Umbilical cord (tissue), 1 donor: ENCODE measurements at regions not wholly inside any gene's neighbourhood (a gene's known extent, or its start where the extent isn't known, plus 50 kb on each side); places are given as distances from the start of the nearest gene placed in this dataset.
"Not testable (repeated sequence)": the region's sequence is repeated elsewhere in the genome, so short reads cannot be mapped to it uniquely, and the experiment has no call there.

Experiments
- DNase-seq: peaks from one replicate; pipeline ENCODE4 v3.0.0-alpha.2; 2015; ENCODE audit warnings: low spot score

GRCh38 chr11:130979386-130979972 lies 63.2 kb upstream of the SNX19 start:
- DNase-seq, result no peak

DNA sequence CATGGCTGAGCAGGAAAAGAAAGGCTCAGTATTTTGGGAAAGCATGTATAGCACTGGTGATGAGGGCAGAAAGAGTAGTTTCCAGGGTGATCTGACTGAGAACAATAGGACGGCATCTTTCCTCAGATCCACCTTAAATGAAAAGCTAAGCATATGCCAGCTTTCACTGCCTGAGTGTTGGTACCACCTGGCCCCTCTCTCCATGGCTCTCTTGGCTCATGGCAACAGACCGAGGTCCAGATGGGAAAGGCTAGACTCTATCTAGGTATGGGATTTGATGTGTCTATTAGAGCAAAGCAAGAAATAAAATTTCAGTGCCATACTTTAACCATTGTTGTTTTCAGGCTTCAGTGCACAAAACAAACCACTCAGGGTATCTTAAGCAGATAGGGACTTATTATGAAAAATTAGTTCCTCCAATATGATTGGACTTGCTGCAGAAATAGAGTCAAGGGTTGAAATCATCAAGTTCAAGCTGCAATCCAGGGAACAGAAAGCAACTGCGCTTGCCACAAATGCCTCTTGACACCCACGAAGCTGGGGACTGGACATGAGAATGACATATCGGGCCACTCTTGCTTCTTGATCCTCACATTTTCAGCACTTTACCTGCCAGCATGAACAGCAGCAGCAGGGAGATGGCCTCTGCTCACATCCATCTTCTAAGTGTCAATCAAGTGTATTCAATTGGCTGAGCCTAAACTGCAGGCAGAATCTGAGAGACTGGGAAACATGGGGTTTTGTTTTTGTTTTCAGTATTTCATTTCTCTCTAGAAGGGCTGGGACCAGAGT lies 64.0 kb upstream of the SNX19 start:
- no peak for DNase-seq

DNA sequence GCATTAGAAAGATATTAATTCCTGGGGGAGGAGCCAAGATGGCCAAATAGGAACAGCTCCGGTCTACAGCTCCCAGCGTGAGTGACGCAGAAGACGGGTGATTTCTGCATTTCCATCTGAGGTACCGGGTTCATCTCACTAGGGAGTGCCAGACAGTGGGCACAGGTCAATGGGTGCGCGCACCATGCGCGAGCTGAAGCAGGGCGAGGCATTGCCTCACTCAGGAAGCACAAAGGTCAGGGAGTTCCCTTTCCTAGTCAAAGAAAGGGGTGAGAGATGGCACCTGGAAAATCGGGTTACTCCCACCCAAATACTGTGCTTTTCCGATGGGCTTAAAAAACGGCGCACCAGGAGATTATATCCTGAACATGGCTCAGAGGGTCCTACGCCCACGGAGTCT lies 68.0 kb upstream of the SNX19 start:
- DNase-seq, result not testable (repeated sequence)

GRCh38 chr11:130992788-130993187 lies 76.5 kb upstream of the SNX19 start:
- DNase-seq, result no peak

DNA sequence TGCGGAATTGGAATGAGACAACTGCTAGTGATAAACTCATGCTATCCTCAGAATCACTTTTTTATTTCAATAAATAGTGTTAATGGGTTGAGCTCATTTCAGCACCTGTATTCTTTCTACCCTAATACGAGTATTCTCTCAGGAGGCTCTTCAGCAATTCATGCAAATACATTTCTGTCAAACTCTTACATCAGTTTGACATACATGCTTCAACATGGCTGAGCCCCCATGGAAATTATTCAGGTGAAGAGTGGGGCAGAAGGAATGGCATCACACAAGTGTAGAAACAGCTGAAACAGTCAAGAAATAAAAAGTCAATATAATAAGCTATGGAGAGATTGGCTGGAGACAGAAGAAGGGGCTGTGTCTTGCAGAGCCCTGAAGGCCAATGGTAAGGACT lies 77.8 kb upstream of the SNX19 start:
- DNase-seq, result no peak

- DNase-seq, result no peak
Observed at GRCh38 chr11:130995266-130995665, 79.0 kb upstream of the SNX19 start.

GRCh38 chr11:130997278-130997677 lies 81.0 kb upstream of the SNX19 start:
- no peak for DNase-seq

DNA sequence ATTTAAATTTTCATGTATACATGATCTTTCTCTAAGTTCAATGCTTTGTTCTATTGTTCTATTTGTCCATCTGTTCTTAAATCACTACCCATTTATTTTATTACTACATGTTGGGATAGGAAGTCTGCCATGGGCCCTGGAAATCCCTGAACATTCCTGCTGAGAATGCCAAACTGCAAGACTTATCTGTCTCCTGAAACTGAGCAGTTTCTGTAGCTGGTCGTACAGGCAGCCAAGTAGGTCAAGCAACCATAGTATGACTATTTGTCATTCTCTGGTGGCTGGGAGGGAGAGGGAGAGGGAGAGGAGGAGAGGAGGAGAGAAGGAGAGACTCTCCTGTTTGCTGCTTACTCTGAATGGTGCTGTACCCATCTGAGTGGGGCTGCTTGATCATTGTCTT lies 82.8 kb upstream of the SNX19 start:
- peak; percentile 4 for DNase-seq

- no peak for DNase-seq
Observed at GRCh38 chr11:130999992-131000770, 83.9 kb upstream of the SNX19 start.

DNA sequence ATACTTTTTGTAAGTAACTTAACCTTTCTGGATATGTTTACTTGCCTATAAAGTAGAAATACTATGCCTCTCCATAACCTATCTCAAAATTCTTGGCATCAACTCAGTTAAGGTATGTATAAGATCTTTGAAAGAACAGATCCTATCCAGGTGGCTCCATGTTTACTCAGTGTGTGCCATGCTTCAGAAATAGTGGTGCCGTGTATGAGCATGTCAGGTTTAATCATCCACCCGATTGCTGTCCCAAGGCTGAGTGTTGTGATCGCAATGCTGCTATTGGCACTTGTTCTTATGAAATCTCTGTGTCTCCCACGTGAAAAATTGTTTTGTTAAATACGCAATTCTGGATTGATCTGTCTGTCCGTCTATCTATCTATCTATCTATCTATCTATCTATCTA lies 85.9 kb upstream of the SNX19 start:
- DNase-seq, result no peak

- no peak for DNase-seq
Observed at GRCh38 chr11:131005829-131006228, 89.5 kb upstream of the SNX19 start.

GRCh38 chr11:131025020-131025419 lies 108.7 kb upstream of the SNX19 start:
- DNase-seq, result peak; percentile 46

- no peak for DNase-seq
Observed at GRCh38 chr11:131025421-131026125, 109.3 kb upstream of the SNX19 start.

GRCh38 chr11:131027491-131027890 lies 111.2 kb upstream of the SNX19 start:
- DNase-seq, result no peak

DNA sequence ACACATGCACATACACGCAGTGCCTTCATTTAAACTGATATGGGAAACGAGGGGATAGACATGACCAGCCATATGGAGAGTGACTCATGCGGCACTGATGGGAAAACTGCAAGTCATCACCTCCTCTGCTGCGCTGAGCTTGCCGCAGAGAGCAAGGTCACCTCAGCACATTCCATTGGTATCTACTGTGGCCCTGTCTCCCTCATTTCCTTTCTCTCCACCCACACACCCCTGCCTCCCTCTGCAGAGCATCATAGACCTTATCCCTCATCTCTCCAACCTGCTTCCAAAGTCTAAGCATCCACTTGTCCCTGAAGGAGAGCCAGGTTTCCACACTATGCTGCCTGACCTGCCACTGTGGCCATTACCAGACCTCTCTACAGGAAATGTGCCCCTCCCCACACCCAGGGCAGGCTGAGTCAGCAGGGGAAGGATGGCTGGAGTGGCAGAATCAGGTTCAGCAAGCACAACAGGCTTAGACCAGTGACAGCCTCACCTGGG lies 116.9 kb upstream of the SNX19 start:
- DNase-seq, result peak; percentile 9

- peak; percentile 11 for DNase-seq
Observed at GRCh38 chr11:131036514-131036913, 120.2 kb upstream of the SNX19 start.

DNA sequence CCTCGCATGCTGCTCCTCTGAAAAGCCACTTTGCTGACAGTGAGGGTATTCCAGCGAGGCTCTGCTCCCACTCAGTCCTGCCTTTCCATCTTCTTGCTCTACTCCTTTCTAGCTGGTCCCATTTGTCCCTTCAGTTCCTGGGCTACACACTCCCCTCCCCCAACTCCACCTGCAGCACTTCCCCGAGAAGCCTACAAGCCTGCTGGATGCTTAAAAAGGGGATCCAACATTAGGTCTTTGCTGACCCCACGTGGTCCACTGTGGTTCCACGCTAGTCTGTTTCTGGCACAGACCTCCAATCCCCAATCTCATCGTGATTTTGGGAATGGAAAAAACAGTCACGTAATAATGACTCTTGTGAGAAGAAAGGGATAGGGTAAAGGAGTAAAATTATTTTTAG lies 121.6 kb upstream of the SNX19 start:
- DNase-seq, result no peak

DNA sequence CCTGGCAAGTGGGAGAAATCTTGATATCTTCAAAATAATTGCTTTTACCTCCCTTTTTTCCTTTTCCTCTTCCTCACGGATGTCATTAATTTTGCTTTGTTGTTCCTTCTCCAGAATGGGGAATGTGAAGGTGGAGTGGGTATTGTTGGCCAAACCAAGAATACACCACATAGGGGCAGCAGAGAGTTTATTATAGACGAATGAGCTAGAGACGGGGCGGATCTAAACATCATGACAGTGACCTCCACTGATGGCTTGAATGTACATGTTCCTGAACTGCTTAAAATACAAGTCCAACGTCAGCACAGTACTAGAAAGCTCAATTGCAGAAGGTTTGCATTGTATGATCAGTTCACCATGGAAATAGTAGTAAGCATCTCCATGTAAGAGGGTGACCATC lies 122.3 kb upstream of the SNX19 start:
- DNase-seq, result peak; percentile 32

DNA sequence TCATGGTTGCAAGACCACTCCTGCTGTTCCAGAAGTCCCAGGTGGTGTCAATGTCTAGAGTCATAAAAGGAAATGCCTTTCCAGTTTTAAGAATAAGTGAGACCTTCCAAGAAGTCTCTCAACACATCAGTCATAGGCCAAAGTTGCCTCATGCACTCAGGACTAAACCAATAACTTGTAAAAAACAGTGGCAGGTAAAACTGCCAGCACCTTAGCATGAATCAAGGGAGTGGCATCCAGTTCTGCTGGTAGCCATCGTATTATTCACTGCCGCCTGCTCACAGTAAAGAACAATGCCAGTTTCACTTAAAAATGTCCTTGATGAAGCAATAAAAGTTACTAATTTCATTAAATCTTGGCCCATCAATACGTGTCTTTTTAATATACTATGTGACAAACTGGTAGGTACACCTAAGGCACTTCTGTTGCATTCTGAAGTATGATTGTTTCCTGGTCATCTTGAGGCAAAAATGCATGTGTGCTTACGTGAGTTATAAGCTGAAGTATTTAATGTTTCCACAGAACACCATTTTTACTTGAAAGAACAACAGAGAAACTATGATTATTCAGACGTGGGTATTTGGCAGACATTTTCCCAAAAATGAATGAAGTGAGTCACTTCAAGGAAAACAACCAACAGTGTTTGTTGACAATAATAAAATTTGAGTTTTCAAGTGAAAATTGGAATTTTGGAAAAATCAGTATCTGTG lies 125.2 kb upstream of the SNX19 start:
- DNase-seq, result no peak

GRCh38 chr11:131042041-131042390 lies 125.7 kb upstream of the SNX19 start:
- no peak for DNase-seq

DNA sequence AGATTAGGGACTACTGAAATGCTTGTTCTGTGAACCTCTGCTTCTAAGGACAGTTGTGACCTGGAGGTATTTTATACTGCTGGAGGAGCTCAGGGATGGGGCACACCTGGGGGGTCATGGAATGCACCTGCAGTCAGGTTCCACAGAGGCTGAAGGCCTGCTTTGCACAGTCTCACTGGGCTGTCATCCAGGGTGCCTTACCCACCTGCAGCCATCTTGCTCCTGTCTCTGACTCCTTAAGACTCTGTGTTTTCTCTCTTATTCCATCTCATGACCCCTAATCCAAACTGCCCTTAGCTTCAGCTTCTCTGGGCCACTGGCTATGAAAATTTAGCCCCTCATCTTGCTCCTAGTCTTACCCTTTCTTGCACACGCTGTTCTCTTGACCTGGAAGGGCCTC lies 127.0 kb upstream of the SNX19 start:
- no peak for DNase-seq
